ENCODE measurements at regions not wholly inside any gene's neighbourhood (a gene's known extent, or its start where the extent isn't known, plus 50 kb on each side); places are given as distances from the start of the nearest gene placed in this dataset.

GRCh38 chr10:47238331-47239095 lies 61.5 kb upstream of the GDF10 start:
- intact Hi-C loops (cut with micrococcal nuclease) = no loop called here
- WGBS (ENCODE audit: insufficient coverage) = 87% methylated on average over 3 of the region's 7 CpGs
- Mint-ChIP-seq H3K4me3 (no peak overlapping the region), H3K27me3 (no peaks in the 10 kb centered on the region), H3K4me1 (peaks cover 4% of the 10 kb centered on the region), H3K27ac (no peak overlapping the region), H3K9me3 (ENCODE audit: insufficient read depth) (no peaks in the 10 kb centered on the region)
- H3K36me3 ChIP-seq (replicated peaks in 1 of 2; ENCODE audit: control extremely low read depth in 1 of 2, control insufficient read depth in 1 of 2, extremely low read depth in 1 of 2, insufficient read depth in 2 of 2, low read length in 1 of 2) = no peaks in the 10 kb centered on the region
- peaks cover 0 to 2% of the 10 kb centered on the region in 2 donors for H3K4me1 ChIP-seq (ENCODE audit: control insufficient read depth in 2 of 2, insufficient read depth in 2 of 2, low read length in 2 of 2)
- no peak overlapping the region for H2AFZ ChIP-seq (ENCODE audit: insufficient read depth, low read depth, low read length, poor library complexity, severe bottlenecking)
- CTCF ChIA-PET = no interaction called here
- no peak overlapping the region for H3K9ac ChIP-seq (ENCODE audit: low read length)
- no peak overlapping the region for H3K4me2 ChIP-seq (replicated peaks; ENCODE audit: low read depth, low read length, poor library complexity, severe bottlenecking)
- H3K27me3 ChIP-seq (replicated peaks in 1 of 4; ENCODE audit: control extremely low read depth in 1 of 4, control insufficient read depth in 3 of 4, insufficient read depth in 4 of 4, low read length in 3 of 4) = peaks cover 0 to 2% (median 0%) of the 10 kb centered on the region in 4 experiments
- ATAC-seq (ENCODE audit: low read depth) = no peak
- no peak for DNase-seq
- no peaks in the 10 kb centered on the region for H3K9me3 ChIP-seq (ENCODE audit: control extremely low read depth in 1 of 3, control insufficient read depth in 2 of 3, insufficient read depth in 1 of 3, low read length in 2 of 3)
- H3K27ac ChIP-seq (ENCODE audit: low read length in 2 of 2) = no peak overlapping the region
- TF ChIP-seq EZH2 (IDR thresholded peaks at IDR 0.05; ENCODE audit: borderline replicate concordance, insufficient read depth, low read depth, low read length, poor library complexity, severe bottlenecking) (no peak), CTCF (IDR thresholded peaks at IDR 0.05) (no peak)
- H3K79me2 ChIP-seq (ENCODE audit: control insufficient read depth, insufficient read depth, low read length) = no peaks in the 10 kb centered on the region
- H3K4me3 ChIP-seq (ENCODE audit: control extremely low read depth in 1 of 5, extremely low read depth in 1 of 5, insufficient read depth in 1 of 5, low read depth in 2 of 5, low read length in 4 of 5) = no peak overlapping the region
- POLR2A ChIA-PET = no interaction called here
- no peaks in the 10 kb centered on the region for H4K20me1 ChIP-seq (ENCODE audit: control insufficient read depth, insufficient read depth, low read length, poor library complexity, severe bottlenecking)

GRCh38 chr10:47239211-47239610 lies 60.8 kb upstream of the GDF10 start:
- H3K4me2 ChIP-seq (replicated peaks; ENCODE audit: low read depth, low read length, poor library complexity, severe bottlenecking) = no peak overlapping the region
- Mint-ChIP-seq H3K27ac (no peak overlapping the region), H3K4me3 (no peak overlapping the region), H3K27me3 (no peaks in the 10 kb centered on the region), H3K9me3 (ENCODE audit: insufficient read depth) (no peaks in the 10 kb centered on the region), H3K4me1 (peaks cover 4% of the 10 kb centered on the region)
- H2AFZ ChIP-seq (ENCODE audit: insufficient read depth, low read depth, low read length, poor library complexity, severe bottlenecking) = no peak overlapping the region
- H3K4me3 ChIP-seq (ENCODE audit: control extremely low read depth in 1 of 5, extremely low read depth in 1 of 5, insufficient read depth in 1 of 5, low read depth in 2 of 5, low read length in 4 of 5) = no peak overlapping the region
- H3K79me2 ChIP-seq (ENCODE audit: control insufficient read depth, insufficient read depth, low read length) = no peaks in the 10 kb centered on the region
- peaks cover 0 to 2% of the 10 kb centered on the region in 2 donors for H3K4me1 ChIP-seq (ENCODE audit: control insufficient read depth in 2 of 2, insufficient read depth in 2 of 2, low read length in 2 of 2)
- DNase-seq = no peak
- H3K36me3 ChIP-seq (replicated peaks in 1 of 2; ENCODE audit: control extremely low read depth in 1 of 2, control insufficient read depth in 1 of 2, extremely low read depth in 1 of 2, insufficient read depth in 2 of 2, low read length in 1 of 2) = no peaks in the 10 kb centered on the region
- H4K20me1 ChIP-seq (ENCODE audit: control insufficient read depth, insufficient read depth, low read length, poor library complexity, severe bottlenecking) = no peaks in the 10 kb centered on the region
- H3K27ac ChIP-seq (ENCODE audit: low read length in 2 of 2) = no peak overlapping the region
- no peak for ATAC-seq (ENCODE audit: low read depth)
- 61% methylated on average over 3 of the region's 3 CpGs for WGBS (ENCODE audit: insufficient coverage)
- ChIA-PET POLR2A (no interaction called here), CTCF (no interaction called here)
- intact Hi-C loops (cut with micrococcal nuclease) = no loop called here
- H3K9ac ChIP-seq (ENCODE audit: low read length) = no peak overlapping the region
- H3K27me3 ChIP-seq (replicated peaks in 1 of 4; ENCODE audit: control extremely low read depth in 1 of 4, control insufficient read depth in 3 of 4, insufficient read depth in 4 of 4, low read length in 3 of 4) = peaks cover 0 to 2% (median 0%) of the 10 kb centered on the region in 4 experiments
- no peaks in the 10 kb centered on the region for H3K9me3 ChIP-seq (ENCODE audit: control extremely low read depth in 1 of 3, control insufficient read depth in 2 of 3, insufficient read depth in 1 of 3, low read length in 2 of 3)
- no peak for TF ChIP-seq CTCF (IDR thresholded peaks at IDR 0.05)
- no peak for TF ChIP-seq EZH2 (IDR thresholded peaks at IDR 0.05; ENCODE audit: borderline replicate concordance, insufficient read depth, low read depth, low read length, poor library complexity, severe bottlenecking)
